Inflammatory macrophage treated with lipopolysaccharide for 4 hours (primary cell): ENCODE measurements at regions not wholly inside any gene's neighbourhood (a gene's known extent, or its start where the extent isn't known, plus 50 kb on each side); places are given as distances from the start of the nearest gene placed in this dataset.
"Not testable (repeated sequence)": the region's sequence is repeated elsewhere in the genome, so short reads cannot be mapped to it uniquely, and the experiment has no call there.

Experiments
- DNase-seq: peaks from one replicate; pipeline ENCODE4 v3.0.0-alpha.2; 2020

DNA sequence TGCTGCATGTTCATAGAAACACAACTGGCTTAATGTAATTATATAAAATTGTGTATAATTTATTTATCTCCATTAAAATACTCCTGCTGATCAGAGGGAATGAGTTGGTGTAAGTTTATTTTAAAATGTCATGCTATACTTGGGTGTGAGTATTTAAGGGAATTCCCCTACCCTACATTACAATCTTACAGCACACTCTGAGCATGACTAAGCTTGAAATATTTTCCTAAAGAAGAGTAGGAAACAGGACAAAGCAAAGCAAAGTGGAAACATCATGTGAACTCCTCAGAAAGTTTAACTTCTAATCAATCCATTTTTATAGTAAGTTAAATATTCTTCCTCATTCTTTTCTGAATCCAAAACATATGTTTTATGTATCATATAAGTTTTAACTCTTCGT lies 1271.3 kb downstream of the EFNA5 start:
- DNase-seq: no peak

- DNase-seq: no peak
Observed at GRCh38 chr5:106397700-106398099, 1273.0 kb downstream of the EFNA5 start.

GRCh38 chr5:106393276-106393675 lies 1277.5 kb downstream of the EFNA5 start:
- no peak for DNase-seq

DNA sequence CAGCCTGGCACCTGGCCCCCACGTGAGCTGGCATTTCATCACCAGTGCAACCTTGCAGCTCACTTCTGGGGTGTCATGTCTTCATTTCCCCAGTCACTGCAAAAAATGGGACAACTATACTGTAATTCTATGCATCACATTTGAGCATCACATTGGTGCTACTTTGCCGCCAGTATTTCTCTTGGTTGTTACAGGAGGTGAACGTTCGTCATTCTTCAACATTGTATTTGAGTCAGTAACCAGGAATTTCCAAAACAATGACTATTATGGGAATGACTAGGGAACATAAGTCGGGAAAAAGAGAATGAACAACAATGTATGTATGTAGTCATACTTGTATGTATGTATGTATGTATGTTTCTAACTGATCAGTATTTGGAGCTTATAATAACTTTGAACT lies 1278.0 kb downstream of the EFNA5 start:
- DNase-seq: no peak

DNA sequence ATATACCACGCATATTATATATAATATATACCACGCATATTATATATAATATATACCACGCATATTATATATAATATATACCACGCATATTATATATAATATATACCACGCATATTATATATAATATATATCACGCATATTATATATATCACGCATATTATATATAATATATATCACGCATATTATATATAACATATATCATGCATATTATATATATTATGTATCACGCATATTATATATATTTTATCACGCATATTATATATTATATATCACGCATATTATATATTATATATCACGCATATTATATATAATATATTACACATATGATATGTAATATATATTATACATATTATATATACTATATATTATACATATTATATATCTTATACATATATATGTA lies 1283.0 kb downstream of the EFNA5 start:
- DNase-seq: not testable (repeated sequence)

DNA sequence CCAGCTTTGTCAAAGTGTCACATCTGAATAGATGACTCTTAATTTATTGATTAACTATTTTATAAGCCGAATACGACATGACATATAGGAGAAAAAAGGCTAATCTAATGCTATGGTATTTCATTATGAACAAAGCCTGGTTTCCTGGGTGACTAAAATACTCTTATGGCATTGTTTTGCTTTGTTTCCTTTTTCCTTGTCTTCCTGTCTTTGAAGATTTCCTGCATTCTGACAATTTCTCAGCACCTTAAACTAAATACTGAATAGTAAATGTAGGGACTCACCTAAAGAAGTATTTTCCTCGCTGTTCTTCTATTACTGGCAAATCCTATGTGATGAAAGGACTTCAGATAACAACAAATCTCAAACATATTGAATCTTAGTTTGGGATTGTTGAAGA lies 1284.5 kb downstream of the EFNA5 start:
- no peak for DNase-seq

GRCh38 chr5:106380736-106381135 lies 1290.0 kb downstream of the EFNA5 start:
- DNase-seq: no peak

GRCh38 chr5:106376522-106376921 lies 1294.2 kb downstream of the EFNA5 start:
- DNase-seq: no peak

- DNase-seq: no peak
Observed at GRCh38 chr5:106374956-106375355, 1295.8 kb downstream of the EFNA5 start.

DNA sequence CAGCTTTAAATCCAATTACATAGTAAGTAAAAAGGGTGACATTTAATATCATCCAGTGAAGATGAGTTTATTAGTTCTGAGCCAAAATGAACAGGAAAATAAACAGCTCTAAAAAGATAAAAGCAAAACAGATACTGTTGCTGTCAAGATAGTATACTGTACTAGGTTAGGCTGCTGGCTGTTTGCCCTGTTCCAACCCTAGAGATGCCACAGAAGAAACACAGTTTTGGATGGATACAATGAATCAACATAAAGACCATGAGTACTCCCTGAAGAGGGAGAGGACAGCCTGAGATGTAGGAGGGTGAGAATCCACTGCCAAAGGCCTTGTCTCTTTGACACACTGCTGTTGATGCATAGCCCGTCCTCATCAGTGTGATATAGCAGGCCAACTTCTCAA lies 1302.7 kb downstream of the EFNA5 start:
- DNase-seq: no peak

DNA sequence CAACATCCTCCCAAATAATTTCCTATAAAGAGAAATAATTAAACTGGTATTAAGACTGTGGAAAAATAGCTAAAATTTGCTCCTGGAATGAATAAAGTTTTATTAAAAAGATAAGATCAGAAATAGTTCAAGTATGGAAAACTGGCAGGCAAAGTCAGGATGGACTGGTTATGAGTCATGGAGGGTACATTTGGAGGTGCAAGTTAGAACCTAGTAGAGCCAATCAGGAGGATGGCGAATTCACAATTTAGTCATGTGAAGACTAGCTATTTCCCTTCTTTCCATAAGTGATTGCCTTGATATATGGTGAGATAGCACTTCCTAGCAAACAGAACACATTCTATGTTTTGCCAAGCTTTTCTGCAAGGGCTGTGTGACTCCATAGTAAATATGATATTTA lies 1303.5 kb downstream of the EFNA5 start:
- DNase-seq: no peak

DNA sequence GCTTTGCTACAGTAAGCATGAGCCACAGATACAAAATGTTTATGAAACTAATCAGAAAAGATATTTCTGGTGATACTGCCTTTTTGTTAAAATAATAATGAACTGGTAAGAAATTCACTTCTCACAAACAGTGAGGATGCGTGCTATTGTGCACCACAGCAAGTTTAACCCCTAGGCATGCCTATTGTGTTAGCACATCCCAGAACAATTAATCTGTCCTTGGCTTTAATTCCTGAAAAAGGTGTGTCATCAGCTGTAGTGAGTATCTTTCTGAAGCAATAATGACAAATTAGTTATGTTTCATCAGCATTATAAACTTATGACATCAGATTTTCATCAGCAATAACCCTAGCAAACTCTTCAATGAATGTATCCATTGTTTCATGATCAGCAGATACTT lies 1307.2 kb downstream of the EFNA5 start:
- DNase-seq: no peak

DNA sequence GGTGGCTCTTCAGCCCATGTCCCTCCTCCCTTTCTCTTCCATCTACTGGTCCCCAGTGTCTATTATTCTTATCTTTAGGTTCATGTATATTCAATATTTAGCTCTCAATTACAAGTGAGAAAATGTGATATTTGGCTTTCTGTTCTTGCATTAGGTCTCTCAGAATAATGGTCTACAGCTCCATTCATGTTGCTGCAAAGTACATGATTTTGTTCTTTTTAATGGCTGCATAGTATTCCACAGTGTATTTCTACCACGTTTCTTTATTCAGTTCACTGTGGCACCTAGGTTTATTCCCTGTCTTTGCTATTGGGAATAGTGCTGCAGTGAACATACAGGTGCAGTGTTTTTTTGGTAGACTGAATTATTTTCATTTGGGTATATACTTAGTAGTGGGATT lies 1308.8 kb downstream of the EFNA5 start:
- no peak for DNase-seq

DNA sequence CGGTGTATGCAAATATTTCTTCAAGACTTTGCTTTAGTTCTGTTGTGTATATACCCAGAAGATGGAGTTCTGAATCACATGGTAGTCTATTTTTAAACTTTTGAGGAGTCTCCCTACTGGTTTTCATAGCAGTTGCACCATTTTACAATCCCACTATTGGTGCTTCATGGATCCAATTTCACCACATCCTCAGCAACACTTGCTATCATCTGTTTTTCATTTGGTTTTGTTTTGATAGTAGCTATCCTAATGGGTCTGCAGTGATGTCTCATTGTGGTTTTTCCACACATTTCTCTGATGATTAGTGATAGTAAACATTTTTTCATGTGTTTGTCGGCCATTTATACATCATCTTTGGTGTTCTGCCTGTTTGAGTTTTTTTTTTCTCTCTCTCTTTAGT lies 1339.3 kb downstream of the EFNA5 start:
- DNase-seq: no peak

DNA sequence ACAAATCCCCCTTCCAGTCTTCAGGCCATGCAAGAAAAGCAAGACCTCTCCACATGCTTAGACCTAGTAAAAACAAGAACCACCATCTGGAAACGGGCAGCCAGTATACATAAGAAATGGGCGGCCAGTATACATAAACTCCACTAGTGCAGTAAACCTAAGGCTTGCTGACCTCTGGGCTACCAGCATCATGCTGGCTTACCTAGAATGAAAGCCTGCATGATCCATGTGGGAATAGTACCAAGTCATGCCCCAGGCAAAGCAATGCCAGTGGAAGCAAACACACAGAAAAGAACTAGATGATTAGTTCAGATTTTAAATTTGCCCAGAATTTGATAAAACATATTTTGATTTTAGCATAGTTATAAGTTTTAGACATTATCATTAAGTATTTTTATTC lies 1346.4 kb downstream of the EFNA5 start:
- DNase-seq: no peak

- DNase-seq: no peak
Observed at GRCh38 chr5:106321242-106321641, 1349.5 kb downstream of the EFNA5 start.

DNA sequence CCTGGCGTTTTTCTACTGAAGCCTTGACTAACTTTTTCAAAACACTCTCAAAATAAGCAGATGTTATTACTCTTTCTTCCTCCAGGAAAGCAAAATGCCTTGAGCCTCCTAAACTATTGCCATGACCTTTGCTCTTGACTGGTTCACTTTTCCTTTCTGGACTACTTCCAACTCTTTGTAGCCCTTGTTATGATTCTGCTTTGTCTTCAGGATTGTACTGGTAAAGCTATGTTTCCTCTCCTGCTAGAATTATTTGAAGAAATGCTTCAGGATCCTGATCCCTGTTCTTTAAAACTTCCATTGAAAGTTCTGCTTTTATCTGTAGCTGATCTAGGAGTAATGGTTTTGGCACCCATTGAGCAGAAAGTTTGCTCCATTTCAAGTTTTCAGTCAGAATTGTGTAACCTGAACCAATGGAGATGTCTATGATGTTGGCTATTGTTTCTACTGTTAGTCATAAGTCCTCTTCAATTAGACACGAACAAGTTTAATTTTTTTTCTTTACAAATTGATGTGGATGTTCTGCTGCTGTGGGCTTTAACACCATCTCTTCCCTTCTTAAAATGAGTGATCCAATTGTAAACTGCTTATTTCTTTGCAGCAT lies 1356.4 kb downstream of the EFNA5 start:
- no peak for DNase-seq

GRCh38 chr5:106312360-106312759 lies 1358.4 kb downstream of the EFNA5 start:
- DNase-seq: no peak

DNA sequence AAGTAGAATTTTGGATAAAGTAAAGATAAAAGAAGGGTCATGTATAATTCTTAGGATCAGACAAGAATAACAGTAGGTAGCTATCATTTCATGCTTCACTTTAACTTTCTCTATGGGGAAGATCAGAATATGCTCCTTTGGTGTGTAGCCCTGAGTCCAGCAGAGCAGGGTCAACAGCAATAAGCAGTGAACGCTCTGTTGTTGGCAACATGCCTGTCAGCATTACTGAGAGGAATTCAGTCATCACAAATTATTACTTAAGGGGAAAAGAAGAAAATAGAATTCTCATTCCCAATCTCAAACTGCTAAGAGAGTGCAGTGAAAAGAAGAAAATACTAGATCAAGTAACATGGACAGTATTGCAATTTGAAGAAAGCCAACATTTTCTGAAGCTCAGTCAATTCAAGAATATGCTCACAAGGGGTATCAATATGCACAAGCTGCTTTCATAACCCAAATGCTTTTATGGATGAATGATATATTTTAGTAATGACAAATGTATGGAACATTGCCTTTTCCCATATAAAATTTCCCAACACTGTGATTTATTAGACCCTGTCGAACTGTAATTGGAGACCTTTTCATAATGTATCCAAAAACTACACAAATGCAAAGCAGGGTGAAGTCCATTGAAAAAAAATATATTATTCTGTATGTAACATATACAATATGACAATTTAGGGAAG lies 1359.4 kb downstream of the EFNA5 start:
- DNase-seq: no peak

DNA sequence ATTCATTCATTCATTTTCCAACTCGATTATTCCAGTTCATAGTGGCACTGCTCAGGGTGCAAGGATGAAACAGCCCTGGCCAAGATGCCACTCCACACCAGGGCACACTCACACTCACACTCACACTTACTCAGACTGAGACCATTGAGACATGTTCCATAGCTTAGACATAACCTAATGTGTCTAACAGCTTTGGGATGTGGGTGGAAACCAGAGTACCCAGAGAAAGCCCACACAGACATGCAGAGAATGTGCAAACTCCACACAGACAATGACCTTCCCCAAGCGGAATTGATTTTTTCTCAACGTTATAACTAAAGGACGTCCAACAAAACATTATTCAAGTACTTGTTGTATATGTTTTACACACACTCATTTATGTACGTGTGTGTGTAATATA lies 1363.5 kb downstream of the EFNA5 start:
- no peak for DNase-seq

GRCh38 chr5:106306313-106307028 lies 1364.3 kb downstream of the EFNA5 start:
- DNase-seq: no peak

DNA sequence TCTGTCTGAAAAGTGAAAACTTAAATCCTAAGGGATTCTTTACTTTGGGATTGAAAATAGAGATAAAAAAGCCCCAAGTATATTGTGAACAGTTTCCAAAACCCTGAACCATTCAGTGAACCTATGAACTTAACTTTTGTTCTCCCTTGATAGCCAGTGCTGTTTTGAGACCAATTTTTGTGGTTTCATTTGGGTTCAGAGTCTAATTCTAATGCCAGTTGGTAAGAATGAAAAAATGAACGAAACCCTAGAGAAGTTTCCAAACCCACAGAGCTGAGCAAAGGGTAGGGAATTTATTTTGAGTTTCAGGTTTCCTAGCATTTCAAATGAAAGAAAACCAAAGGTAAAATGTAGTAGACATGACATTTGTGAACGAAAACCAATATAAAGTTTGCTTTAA lies 1366.8 kb downstream of the EFNA5 start:
- DNase-seq: no peak

DNA sequence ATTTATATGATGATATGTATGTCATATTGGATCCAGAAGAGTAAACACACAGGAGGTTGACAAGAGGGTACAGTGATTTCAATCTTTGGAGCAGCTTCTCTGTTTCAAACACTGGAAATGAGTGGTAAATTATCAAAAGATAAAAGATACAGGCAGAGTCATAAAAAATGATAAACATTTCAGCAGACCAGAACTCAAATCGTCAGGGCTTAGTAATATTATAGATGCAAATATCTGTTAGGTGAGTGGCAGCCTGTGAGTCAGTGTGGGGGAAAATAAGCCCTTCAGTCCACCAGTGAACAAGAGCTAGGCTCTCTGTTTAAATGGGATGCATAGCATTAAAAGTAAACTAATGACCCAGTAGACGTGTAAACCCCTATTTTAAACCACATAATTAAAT lies 1378.1 kb downstream of the EFNA5 start:
- DNase-seq: no peak

DNA sequence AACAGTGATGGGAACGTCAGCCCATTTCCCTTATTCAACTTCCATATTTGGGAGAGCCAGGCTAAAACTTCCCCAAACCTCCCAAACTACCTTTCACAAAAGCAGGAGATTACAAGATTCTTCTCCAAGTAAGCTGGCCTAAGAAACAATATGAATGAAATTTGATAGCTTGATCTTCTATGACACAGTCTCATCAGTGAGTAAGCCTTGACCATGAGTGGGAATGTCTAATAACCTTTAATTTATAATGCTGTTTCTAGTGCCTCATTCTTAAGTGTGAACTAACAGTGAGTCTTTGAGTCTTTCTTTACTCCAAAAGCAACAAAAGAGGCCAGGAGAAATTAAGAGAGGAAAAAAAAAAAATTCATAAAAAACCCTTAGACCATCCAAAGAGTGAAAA lies 1379.9 kb downstream of the EFNA5 start:
- DNase-seq: no peak

DNA sequence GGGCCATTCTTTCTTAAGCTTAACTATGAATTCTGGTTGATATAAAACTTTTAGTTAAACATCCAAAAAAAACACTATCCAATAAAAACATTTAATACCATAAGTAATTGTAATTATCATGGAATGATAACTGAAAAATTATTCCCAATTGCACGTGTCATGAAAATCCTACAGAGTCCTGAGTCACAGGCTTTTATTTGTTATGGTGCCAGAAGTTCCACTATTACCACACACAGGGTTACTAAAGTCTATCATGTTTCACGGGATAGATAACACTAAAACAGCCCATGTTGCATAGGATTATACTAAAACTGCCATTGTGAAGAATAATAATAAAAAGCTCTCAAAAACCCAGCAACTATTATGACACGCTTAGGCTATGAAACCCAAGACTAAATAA lies 1381.8 kb downstream of the EFNA5 start:
- no peak for DNase-seq
